Uterus (tissue), 2 donors: ENCODE measurements at regions not wholly inside any gene's neighbourhood (a gene's known extent, or its start where the extent isn't known, plus 50 kb on each side); places are given as distances from the start of the nearest gene placed in this dataset.

ENCODE experiments used
- CTCF ChIP-seq, 4 experiments: fragments of 200-600 bp in 2 of 4; fragments of 450-650 bp in 2 of 4; sonication (generic) in 2 of 4; IDR thresholded peaks; one replicate each; pipeline ENCODE4 v1.5.1; 2016 to 2019; ENCODE audit warnings: antibody characterized with exemption in 4 of 4, mild to moderate bottlenecking in 2 of 4, moderate library complexity in 1 of 4
- POLR2A ChIP-seq, 2 donors: fragments of 450-650 bp; IDR thresholded peaks; one replicate each; pipeline ENCODE4 v1.6.1; 2016; ENCODE audit warnings: antibody characterized with exemption in 2 of 2, mild to moderate bottlenecking in 1 of 2, moderate library complexity in 1 of 2

- TF ChIP-seq POLR2A (IDR thresholded peaks at IDR 0.05) (no peak), CTCF (IDR thresholded peaks at IDR 0.05) (no peak)
Observed at GRCh38 chr1:187408212-187409004, 579.7 kb downstream of the PLA2G4A start.
